Keratinocyte (primary cell): ENCODE measurements at regions not wholly inside any gene's neighbourhood (a gene's known extent, or its start where the extent isn't known, plus 50 kb on each side); places are given as distances from the start of the nearest gene placed in this dataset.

Experiments
- EZH2 ChIP-seq: IDR thresholded peaks from one replicate; pipeline ENCODE4 v1.6.1; 2012; ENCODE audit warnings: inconsistent platforms, mild to moderate bottlenecking, low read length, moderate library complexity
- TF ChIP-seq, protein P1 (sequence below), 3 experiments: IDR thresholded peaks in 1 of 3; conservative IDR thresholded peaks in 1 of 3; optimal IDR thresholded peaks in 1 of 3; 2 replicates in 2 of 3; 3 replicates in 1 of 3; pipeline versions ENCODE3 to v1.5.1; 2011; ENCODE audit warnings: low read length in 3 of 3, mild to moderate bottlenecking in 3 of 3, moderate library complexity in 2 of 3, control low read depth in 1 of 3, inconsistent platforms in 1 of 3; ENCODE audit not compliant: insufficient read depth in 2 of 3; ENCODE audit errors: extremely low read depth in 1 of 3

DNA sequence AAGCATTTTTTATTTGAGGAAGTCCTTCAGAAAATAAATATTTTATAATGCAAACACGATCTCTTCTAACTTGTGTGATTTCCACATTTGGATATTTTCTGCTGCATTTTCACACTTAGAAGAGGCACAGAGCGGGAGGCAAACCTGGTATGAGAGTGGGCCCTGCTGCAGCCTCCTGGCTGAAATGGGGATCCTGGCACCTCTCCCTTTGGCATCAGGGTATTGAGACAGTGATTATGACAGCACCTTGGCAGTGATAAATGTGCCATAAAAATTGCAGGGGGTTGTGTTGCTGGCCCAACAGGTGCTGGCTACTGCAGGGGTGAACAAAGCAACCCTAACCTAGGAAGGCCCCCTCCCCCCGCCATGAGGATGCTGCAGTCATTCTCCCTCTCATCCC lies 128.6 kb downstream of the TSN start:
- TF ChIP-seq, protein P1, sequence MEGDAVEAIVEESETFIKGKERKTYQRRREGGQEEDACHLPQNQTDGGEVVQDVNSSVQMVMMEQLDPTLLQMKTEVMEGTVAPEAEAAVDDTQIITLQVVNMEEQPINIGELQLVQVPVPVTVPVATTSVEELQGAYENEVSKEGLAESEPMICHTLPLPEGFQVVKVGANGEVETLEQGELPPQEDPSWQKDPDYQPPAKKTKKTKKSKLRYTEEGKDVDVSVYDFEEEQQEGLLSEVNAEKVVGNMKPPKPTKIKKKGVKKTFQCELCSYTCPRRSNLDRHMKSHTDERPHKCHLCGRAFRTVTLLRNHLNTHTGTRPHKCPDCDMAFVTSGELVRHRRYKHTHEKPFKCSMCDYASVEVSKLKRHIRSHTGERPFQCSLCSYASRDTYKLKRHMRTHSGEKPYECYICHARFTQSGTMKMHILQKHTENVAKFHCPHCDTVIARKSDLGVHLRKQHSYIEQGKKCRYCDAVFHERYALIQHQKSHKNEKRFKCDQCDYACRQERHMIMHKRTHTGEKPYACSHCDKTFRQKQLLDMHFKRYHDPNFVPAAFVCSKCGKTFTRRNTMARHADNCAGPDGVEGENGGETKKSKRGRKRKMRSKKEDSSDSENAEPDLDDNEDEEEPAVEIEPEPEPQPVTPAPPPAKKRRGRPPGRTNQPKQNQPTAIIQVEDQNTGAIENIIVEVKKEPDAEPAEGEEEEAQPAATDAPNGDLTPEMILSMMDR (optimal IDR thresholded peaks at IDR 0.05 in 1 of 3, IDR thresholded peaks at IDR 0.05 in 1 of 3, conservative IDR thresholded peaks at IDR 0.05 in 1 of 3; ENCODE audit: extremely low read depth in 1 of 3, insufficient read depth in 2 of 3, low read length in 3 of 3): no peak
- TF ChIP-seq EZH2: no peak
